Pancreas (tissue), 10 donors: ENCODE measurements at regions not wholly inside any gene's neighbourhood (a gene's known extent, or its start where the extent isn't known, plus 50 kb on each side); places are given as distances from the start of the nearest gene placed in this dataset.
A peak's percentile ranks its signal among the peaks of the same experiment; 100 is the strongest.
"Not testable (repeated sequence)": the region's sequence is repeated elsewhere in the genome, so short reads cannot be mapped to it uniquely, and the experiment has no call there.

Source experiments
- ATAC-seq, 4 donors: fragments of 200-7000 bp; cut with Tn5 transposase; one replicate each; pipeline versions ENCODE4 v1.8.0 to v1.9.1; 2020; ENCODE audit warnings: mild to moderate bottlenecking in 4 of 4, moderate library complexity in 4 of 4
- DNase-seq, 6 donors: peaks; one replicate each; pipeline ENCODE4 v3.0.0-alpha.2; 2020
- FAIRE-seq: peaks from 2 replicates; lab custom pipeline; 2012; peaks lifted over from hg19 to GRCh38; lab: Jason Lieb, UNC
- H3K27ac ChIP-seq, 4 donors: fragments of 200-600 bp; sonication (generic); 1 replicate in 3 of 4; 2 replicates in 1 of 4; pipeline versions ENCODE4 v1.5.0 to v1.8.0; 2020
- H3K27me3 ChIP-seq, 4 donors: fragments of 200-600 bp; one replicate each; pipeline ENCODE4 v1.8.0; 2021
- H3K36me3 ChIP-seq, 3 donors: fragments of 200-600 bp; sonication (generic) in 1 of 3; one replicate each; pipeline versions ENCODE4 v1.5.0 to v1.8.0; 2020 to 2021
- H3K4me1 ChIP-seq, 3 donors: fragments of 200-600 bp; one replicate each; pipeline ENCODE4 v1.8.0; 2021
- H3K4me3 ChIP-seq, 4 donors: fragments of 200-600 bp; sonication (generic) in 2 of 4; one replicate each; pipeline versions ENCODE4 v1.5.0 to v1.8.0; 2020 to 2021
- H3K9me3 ChIP-seq, 4 donors: fragments of 200-600 bp; one replicate each; pipeline ENCODE4 v1.8.0; 2021
- CTCF ChIP-seq, 4 donors: fragments of 200-600 bp; sonication (generic) in 3 of 4; IDR thresholded peaks; one replicate each; pipeline versions ENCODE4 v1.5.0 to v1.8.0; 2021; ENCODE audit warnings: antibody characterized with exemption in 4 of 4
- WGBS, 2 donors: extraction: QIAGEN DNeasy Blood & Tissue Kit; methylation state at CpG; one replicate each; pipeline ENCODE4 v1.1.7; 2013; 5-methylcytosine and 5-hydroxymethylcytosine counted together
- intact Hi-C, 3 donors: fragments of 100-400 bp; cut with DNase I; formaldehyde crosslinking; loops; one replicate each; pipeline versions ENCODE4 v1.11.1 to v1.14.2; 2022
- donor health status: healthy with polysubstance abuse.
- donor health status: DM: no; HTN: no; CAD: no; lungs with moderate emphysema.
- donor health status: DM: no; HTN: no; CAD: no.
- donor health status: control.
- donor health status: control.
- donor health status: Bipolar disorder and iron deficiency.
- donor health status: DM: yes; HTN: yes; CAD: no.
- donor health status: DM: no; HTN: no; CAD: no.
- donor health status: DM: no; HTN: no; CAD: no.
- donor health status: DM: yes; HTN: yes; CAD: no.

DNA sequence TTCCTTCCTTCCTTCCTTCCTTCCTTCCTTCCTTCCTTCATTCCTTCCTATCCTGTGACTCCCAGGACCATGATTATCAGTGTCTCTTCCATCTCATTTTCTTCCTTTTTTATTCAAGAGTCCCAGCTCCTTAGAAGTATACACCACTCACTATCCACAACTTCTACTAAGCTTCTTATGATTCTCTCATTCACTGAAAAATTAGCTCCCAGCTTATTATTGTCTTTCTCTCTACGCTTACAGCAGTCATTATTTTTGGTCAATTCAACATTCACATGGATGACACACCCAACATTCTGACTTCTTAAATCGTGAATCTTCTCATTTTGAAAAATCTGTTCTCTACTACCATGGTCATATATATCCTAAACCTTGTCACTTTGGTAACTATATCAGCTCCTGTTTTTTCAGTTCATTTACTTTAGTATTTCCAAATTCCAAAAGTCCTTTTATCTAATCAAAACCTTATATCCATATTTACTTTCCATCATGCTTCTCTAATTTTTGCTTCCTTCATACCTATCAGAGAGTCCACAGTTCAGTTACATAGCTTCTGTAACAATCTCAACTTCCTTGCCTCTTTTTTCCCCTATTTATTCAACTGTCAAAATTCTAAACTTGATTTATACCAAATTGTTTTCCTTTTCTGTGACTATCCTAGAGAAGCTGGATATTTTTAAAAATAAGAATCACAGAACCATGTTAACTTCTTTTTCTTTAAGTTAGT is 677.5 kb downstream of the RAPGEF2 start:
- no peaks in the 10 kb centered on the region for H3K9me3 ChIP-seq
- H3K4me1 ChIP-seq = no peaks in the 10 kb centered on the region
- H3K4me3 ChIP-seq = no peak overlapping the region
- WGBS, 2 donors = 64 to 75% methylated on average over 2 of the region's 2 CpGs
- ATAC-seq (peak in 2 of 4 donors; percentile 59 to 63), FAIRE-seq (no peak), DNase-seq (no peak)
- H3K27me3 ChIP-seq = no peaks in the 10 kb centered on the region
- H3K36me3 ChIP-seq = no peaks in the 10 kb centered on the region
- no peak for TF ChIP-seq CTCF (IDR thresholded peaks at IDR 0.05)
- no peak overlapping the region for H3K27ac ChIP-seq
- intact Hi-C loops = no loop called here

GRCh38 chr4:159787901-159788300 is 685.0 kb downstream of the RAPGEF2 start:
- H3K4me1 ChIP-seq = no peaks in the 10 kb centered on the region
- no peak for TF ChIP-seq CTCF (IDR thresholded peaks at IDR 0.05)
- ATAC-seq = no peak
- no peaks in the 10 kb centered on the region for H3K9me3 ChIP-seq
- H3K36me3 ChIP-seq = no peaks in the 10 kb centered on the region
- no peak for DNase-seq
- no peak overlapping the region for H3K4me3 ChIP-seq
- no peak overlapping the region for H3K27ac ChIP-seq
- intact Hi-C loops = no loop called here
- H3K27me3 ChIP-seq = no peaks in the 10 kb centered on the region
- no peak for FAIRE-seq
- 96 to 99% methylated on average over 2 of the region's 2 CpGs for WGBS, 2 donors

DNA sequence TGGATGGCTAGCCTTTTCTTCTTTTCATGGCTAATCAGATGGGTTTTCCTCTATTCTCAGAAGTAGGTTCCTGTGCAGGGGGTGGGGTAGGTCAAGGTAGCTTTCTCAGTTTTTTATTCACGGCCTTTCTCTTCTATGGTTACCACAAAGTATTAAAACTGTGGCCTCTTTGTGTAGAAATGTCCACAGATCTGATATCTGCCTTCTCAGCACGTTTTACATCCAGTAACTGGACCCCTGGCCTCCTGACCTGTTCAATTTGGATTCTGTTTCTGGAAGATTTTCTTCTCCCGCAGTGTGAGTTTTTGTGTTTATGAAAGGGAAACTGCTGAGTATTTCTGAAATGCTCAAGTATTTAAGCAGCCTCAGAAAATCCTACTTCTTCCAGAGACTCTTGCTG is 688.5 kb downstream of the RAPGEF2 start:
- H3K4me3 ChIP-seq = no peak overlapping the region
- H3K9me3 ChIP-seq = no peaks in the 10 kb centered on the region
- 53 to 54% methylated on average over 3 of the region's 3 CpGs for WGBS, 2 donors
- no peak overlapping the region for H3K27ac ChIP-seq
- no peaks in the 10 kb centered on the region for H3K4me1 ChIP-seq
- no peaks in the 10 kb centered on the region for H3K36me3 ChIP-seq
- ATAC-seq = no peak
- FAIRE-seq = no peak
- intact Hi-C loops = no loop called here
- no peak for TF ChIP-seq CTCF (IDR thresholded peaks at IDR 0.05)
- no peak for DNase-seq
- no peaks in the 10 kb centered on the region for H3K27me3 ChIP-seq

DNA sequence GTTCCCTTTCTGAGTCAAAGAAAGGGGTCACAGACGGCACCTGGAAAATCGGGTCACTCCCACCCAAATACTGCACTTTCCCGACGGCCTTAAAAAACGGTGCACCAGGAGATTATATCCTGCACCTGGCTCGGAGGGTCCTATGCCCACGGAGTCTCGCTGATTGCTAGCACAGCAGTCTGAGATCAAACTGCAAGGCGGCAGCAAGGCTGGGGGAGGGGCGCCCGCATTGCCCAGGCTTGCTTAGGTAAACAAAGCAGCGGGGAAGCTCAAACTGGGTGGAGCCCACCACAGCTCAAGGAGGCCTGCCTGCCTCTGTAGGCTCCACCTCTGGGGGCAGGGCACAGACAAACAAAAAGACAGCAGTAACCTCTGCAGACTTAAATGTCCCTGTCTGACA is 701.7 kb downstream of the RAPGEF2 start:
- H3K36me3 ChIP-seq, H3K27me3 ChIP-seq, ATAC-seq, H3K4me3 ChIP-seq, H3K4me1 ChIP-seq, H3K27ac ChIP-seq, intact Hi-C loops, FAIRE-seq, H3K9me3 ChIP-seq: not testable (repeated sequence)
- WGBS, 2 donors = 94 to 95% methylated on average over 12 of the region's 12 CpGs
- DNase-seq = peak in 1 of 6 donors; percentile 18

DNA sequence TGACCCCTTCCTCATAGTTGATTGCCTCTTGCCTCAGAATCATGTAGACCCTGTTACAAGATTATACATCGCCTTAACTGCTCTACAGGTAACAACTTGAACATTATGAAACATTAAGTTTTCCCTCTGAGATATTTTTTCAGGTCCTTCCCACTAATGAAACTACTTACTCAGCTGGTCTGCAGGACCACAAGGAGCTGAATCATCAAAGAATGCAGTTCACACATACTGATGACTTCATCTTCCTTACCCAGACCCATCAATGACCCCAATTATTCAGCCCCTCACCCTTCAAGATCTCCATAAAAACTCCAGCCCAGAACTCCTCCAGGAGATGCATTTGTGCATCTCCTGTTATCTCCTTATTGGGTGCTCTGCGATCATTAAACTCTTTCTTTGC is 720.9 kb downstream of the RAPGEF2 start:
- Histone ChIP-seq H3K4me3 (no peak overlapping the region), H3K27me3 (no peaks in the 10 kb centered on the region), H3K27ac (no peak overlapping the region), H3K36me3 (no peaks in the 10 kb centered on the region), H3K4me1 (peaks cover 0 to 5% (median 2%) of the 10 kb centered on the region in 3 donors), H3K9me3 (no peaks in the 10 kb centered on the region)
- FAIRE-seq (no peak), ATAC-seq (no peak), DNase-seq (no peak)
- intact Hi-C loops = no loop called here
- TF ChIP-seq CTCF (IDR thresholded peaks at IDR 0.05) = no peak
- 91 to 95% methylated on average over 2 of the region's 2 CpGs for WGBS, 2 donors
